ENCODE measurements at regions not wholly inside any gene's neighbourhood (a gene's known extent, or its start where the extent isn't known, plus 50 kb on each side); places are given as distances from the start of the nearest gene placed in this dataset.

DNA sequence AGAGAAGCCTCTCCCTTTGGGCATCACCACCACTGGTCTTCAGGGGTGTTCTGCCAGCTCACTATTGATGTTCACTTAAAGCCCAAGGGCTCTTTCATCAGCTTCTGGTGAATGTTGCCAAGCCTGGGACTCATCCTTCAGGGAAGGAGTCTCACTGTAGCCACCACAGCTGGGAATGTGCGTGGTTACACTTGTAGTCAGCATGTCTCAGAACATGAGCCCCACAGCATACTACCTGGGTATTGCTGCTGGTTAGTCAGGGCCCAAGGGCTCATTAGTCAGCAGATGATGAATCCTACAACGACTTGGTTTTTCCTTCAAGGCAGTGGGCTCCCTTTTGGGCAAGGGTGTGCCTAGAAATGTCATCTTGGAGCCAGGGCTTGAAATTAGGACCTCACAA lies 412.9 kb downstream of the VGLL3 start:
- WGBS, 3 donors: 53 to 62% (median 58%) methylated on average over 2 of the region's 2 CpGs
- ATAC-seq (no peak), DNase-seq (no peak)
- Histone ChIP-seq H3K4me3 (no peak overlapping the region), H3K27me3 (ENCODE audit: insufficient read depth in 3 of 3, low read length in 2 of 3) (no peaks in the 10 kb centered on the region), H3K36me3 (ENCODE audit: insufficient read depth in 1 of 2, low read depth in 1 of 2) (no peaks in the 10 kb centered on the region), H3K27ac (no peak overlapping the region), H3K4me1 (no peaks in the 10 kb centered on the region), H3K9me3 (peaks cover 8% of the 10 kb centered on the region)
- intact Hi-C loops (cut with DNase I): no loop called here
- TF ChIP-seq, protein P1, sequence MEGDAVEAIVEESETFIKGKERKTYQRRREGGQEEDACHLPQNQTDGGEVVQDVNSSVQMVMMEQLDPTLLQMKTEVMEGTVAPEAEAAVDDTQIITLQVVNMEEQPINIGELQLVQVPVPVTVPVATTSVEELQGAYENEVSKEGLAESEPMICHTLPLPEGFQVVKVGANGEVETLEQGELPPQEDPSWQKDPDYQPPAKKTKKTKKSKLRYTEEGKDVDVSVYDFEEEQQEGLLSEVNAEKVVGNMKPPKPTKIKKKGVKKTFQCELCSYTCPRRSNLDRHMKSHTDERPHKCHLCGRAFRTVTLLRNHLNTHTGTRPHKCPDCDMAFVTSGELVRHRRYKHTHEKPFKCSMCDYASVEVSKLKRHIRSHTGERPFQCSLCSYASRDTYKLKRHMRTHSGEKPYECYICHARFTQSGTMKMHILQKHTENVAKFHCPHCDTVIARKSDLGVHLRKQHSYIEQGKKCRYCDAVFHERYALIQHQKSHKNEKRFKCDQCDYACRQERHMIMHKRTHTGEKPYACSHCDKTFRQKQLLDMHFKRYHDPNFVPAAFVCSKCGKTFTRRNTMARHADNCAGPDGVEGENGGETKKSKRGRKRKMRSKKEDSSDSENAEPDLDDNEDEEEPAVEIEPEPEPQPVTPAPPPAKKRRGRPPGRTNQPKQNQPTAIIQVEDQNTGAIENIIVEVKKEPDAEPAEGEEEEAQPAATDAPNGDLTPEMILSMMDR (IDR thresholded peaks at IDR 0.05): no peak

- Histone ChIP-seq H3K36me3 (ENCODE audit: insufficient read depth in 1 of 2, low read depth in 1 of 2) (no peaks in the 10 kb centered on the region), H3K4me1 (no peaks in the 10 kb centered on the region), H3K27me3 (ENCODE audit: insufficient read depth in 3 of 3, low read length in 2 of 3) (no peaks in the 10 kb centered on the region), H3K27ac (no peak overlapping the region), H3K4me3 (no peak overlapping the region), H3K9me3 (no peaks in the 10 kb centered on the region)
- DNase-seq (no peak), ATAC-seq (no peak)
- TF ChIP-seq, protein P1 (IDR thresholded peaks at IDR 0.05): peak; percentile 44
- 31 to 44% (median 41%) methylated on average over 2 of the region's 2 CpGs for WGBS, 3 donors
- intact Hi-C loops (cut with DNase I): no loop called here
Observed at GRCh38 chr3:86563400-86563970, 427.5 kb downstream of the VGLL3 start.

- intact Hi-C loops (cut with DNase I): no loop called here
- no peaks in the 10 kb centered on the region for H3K4me1 ChIP-seq
- DNase-seq (no peak), ATAC-seq (no peak)
- WGBS, 3 donors: 25 to 44% (median 37%) methylated on average over 1 of the region's 1 CpG
- H3K4me3 ChIP-seq: no peak overlapping the region
- H3K36me3 ChIP-seq (ENCODE audit: insufficient read depth in 1 of 2, low read depth in 1 of 2): no peaks in the 10 kb centered on the region
- no peaks in the 10 kb centered on the region for H3K27me3 ChIP-seq (ENCODE audit: insufficient read depth in 3 of 3, low read length in 2 of 3)
- no peak overlapping the region for H3K27ac ChIP-seq
- H3K9me3 ChIP-seq: no peaks in the 10 kb centered on the region
- TF ChIP-seq, protein P1 (IDR thresholded peaks at IDR 0.05): no peak
Observed at GRCh38 chr3:86562090-86562489, 428.9 kb downstream of the VGLL3 start.

- Histone ChIP-seq H3K4me1 (no peaks in the 10 kb centered on the region), H3K4me3 (no peak overlapping the region), H3K9me3 (no peaks in the 10 kb centered on the region), H3K27ac (no peak overlapping the region), H3K27me3 (ENCODE audit: insufficient read depth in 3 of 3, low read length in 2 of 3) (no peaks in the 10 kb centered on the region), H3K36me3 (ENCODE audit: insufficient read depth in 1 of 2, low read depth in 1 of 2) (no peaks in the 10 kb centered on the region)
- no peak for DNase-seq
- TF ChIP-seq, protein P1 (IDR thresholded peaks at IDR 0.05): no peak
- intact Hi-C loops (cut with DNase I): no loop called here
- ATAC-seq: no peak
- 70 to 78% (median 74%) methylated on average over 5 of the region's 5 CpGs for WGBS, 3 donors
Observed at GRCh38 chr3:86561215-86561614, 429.7 kb downstream of the VGLL3 start.

DNA sequence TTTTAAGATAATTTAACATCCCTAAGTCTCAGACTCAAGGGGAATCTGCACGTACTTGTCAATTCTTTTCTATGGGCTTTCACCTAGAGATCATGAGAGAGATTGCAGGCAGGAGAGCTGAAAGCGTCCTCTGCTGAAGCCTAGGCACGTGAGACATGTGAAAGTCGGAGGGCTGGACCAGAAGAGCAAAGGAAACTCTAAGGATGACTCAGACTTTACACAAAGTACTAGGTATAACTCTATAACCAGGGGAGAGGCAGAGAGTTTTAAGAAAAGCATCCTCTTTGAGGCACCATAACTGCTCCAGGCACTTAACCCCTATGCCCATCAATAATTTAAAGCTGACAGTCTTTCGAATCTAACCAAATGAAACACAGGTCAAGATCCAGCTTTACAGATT lies 436.6 kb downstream of the VGLL3 start:
- Histone ChIP-seq H3K4me3 (no peak overlapping the region), H3K36me3 (ENCODE audit: insufficient read depth in 1 of 2, low read depth in 1 of 2) (no peaks in the 10 kb centered on the region), H3K27ac (no peak overlapping the region), H3K4me1 (no peaks in the 10 kb centered on the region), H3K27me3 (ENCODE audit: insufficient read depth in 3 of 3, low read length in 2 of 3) (no peaks in the 10 kb centered on the region), H3K9me3 (no peaks in the 10 kb centered on the region)
- intact Hi-C loops (cut with DNase I): no loop called here
- TF ChIP-seq, protein P1 (IDR thresholded peaks at IDR 0.05): no peak
- DNase-seq (no peak), ATAC-seq (no peak)
- 49 to 55% (median 52%) methylated on average over 5 of the region's 5 CpGs for WGBS, 3 donors

Measured in psoas muscle (tissue), 7 donors.